K562 (cell line): ENCODE measurements at regions not wholly inside any gene's neighbourhood (a gene's known extent, or its start where the extent isn't known, plus 50 kb on each side); places are given as distances from the start of the nearest gene placed in this dataset.

ENCODE experiments used
- ARHGAP35 ChIP-seq: fragments of 450-650 bp; IDR thresholded peaks from 2 replicates; pipeline ENCODE4 v1.6.1; 2018; ENCODE audit not compliant: partially characterized antibody
- BRD9 ChIP-seq: fragments of 450-650 bp; IDR thresholded peaks from 2 replicates; pipeline ENCODE4 v1.6.1; 2018; ENCODE audit warnings: low read depth; ENCODE audit not compliant: partially characterized antibody
- BRF2 ChIP-seq: IDR thresholded peaks from 3 replicates; pipeline ENCODE4 v1.6.1; 2011; ENCODE audit warnings: borderline replicate concordance, mild to moderate bottlenecking; ENCODE audit not compliant: insufficient read length, insufficient read depth
- CAMTA2 ChIP-seq: fragments of 250-450 bp; sonication (Bioruptor Pico); conservative IDR thresholded peaks from 2 replicates; pipeline ENCODE4 v1.5.1; 2022
- CBX3 ChIP-seq, 2 experiments: IDR thresholded peaks; 1 replicate in 1 of 2; 2 replicates in 1 of 2; pipeline ENCODE4 v1.6.1; 2012; ENCODE audit warnings: inconsistent platforms in 2 of 2, low read length in 2 of 2, borderline replicate concordance in 1 of 2, control low read depth in 1 of 2
- CREB3L1 ChIP-seq: fragments of 450-650 bp; IDR thresholded peaks from 2 replicates; pipeline ENCODE4 v1.6.1; 2014; ENCODE audit warnings: low read depth, mild to moderate bottlenecking, moderate library complexity, borderline replicate concordance
- ELK3 ChIP-seq: fragments of 450-650 bp; formaldehyde crosslinking; IDR thresholded peaks from 2 replicates; pipeline ENCODE4 v1.4.0; 2020; ENCODE audit warnings: mild to moderate bottlenecking
- HDAC1 ChIP-seq, 2 experiments: fragments of 450-650 bp; IDR thresholded peaks; 2 replicates each; pipeline ENCODE4 v1.6.1; 2016 to 2017; ENCODE audit warnings: inconsistent platforms in 1 of 2, mild to moderate bottlenecking in 1 of 2, moderate library complexity in 1 of 2
- L3MBTL2 ChIP-seq: fragments of 450-650 bp; IDR thresholded peaks from 2 replicates; pipeline ENCODE4 v1.6.1; 2016; ENCODE audit warnings: mild to moderate bottlenecking, moderate library complexity
- LCOR ChIP-seq: sonication (generic); formaldehyde crosslinking; IDR thresholded peaks from 2 replicates; pipeline ENCODE4 v1.8.0; 2022; ENCODE audit warnings: mild to moderate bottlenecking, missing genetic modification reagents
- MXD1 ChIP-seq: fragments of 250-450 bp; sonication (Bioruptor Pico); IDR thresholded peaks from 2 replicates; pipeline ENCODE4 v1.8.0; 2021; ENCODE audit warnings: borderline replicate concordance, mild to moderate bottlenecking, moderate library complexity; ENCODE audit not compliant: poor library complexity, severe bottlenecking
- PHF21A ChIP-seq: fragments of 450-650 bp; IDR thresholded peaks from 2 replicates; pipeline ENCODE4 v1.6.1; 2017; ENCODE audit warnings: low read depth, borderline replicate concordance
- RNF2 ChIP-seq: sonication (generic); IDR thresholded peaks from 2 replicates; pipeline ENCODE4 v1.6.1; 2016
- SIN3A ChIP-seq, 2 experiments: fragments of 150-350 bp in 1 of 2; IDR thresholded peaks; 2 replicates each; pipeline ENCODE4 v1.6.1; 2011 to 2016; ENCODE audit warnings: borderline replicate concordance in 2 of 2, low read depth in 2 of 2, low read length in 2 of 2, mild to moderate bottlenecking in 2 of 2, moderate library complexity in 2 of 2; ENCODE audit not compliant: control insufficient read depth in 1 of 2
- TAL1 ChIP-seq: fragments of 450-650 bp; IDR thresholded peaks from 2 replicates; pipeline ENCODE4 v1.6.1; 2016; ENCODE audit warnings: mild to moderate bottlenecking
- TBL1XR1 ChIP-seq, 2 experiments: IDR thresholded peaks; 2 replicates each; pipeline ENCODE4 v1.6.1; 2012; ENCODE audit warnings: improper control_type of control experiment in 2 of 2, low read length in 2 of 2, mild to moderate bottlenecking in 1 of 2
- TFAM ChIP-seq: fragments of 250-450 bp; sonication (Bioruptor Pico); conservative IDR thresholded peaks from 2 replicates; pipeline ENCODE4 v1.5.0; 2021; ENCODE audit warnings: mild to moderate bottlenecking, moderate library complexity
- ZKSCAN1 ChIP-seq: fragments of 150-350 bp; IDR thresholded peaks from 2 replicates; pipeline ENCODE4 v1.6.1; 2016; ENCODE audit warnings: low read depth, low read length
- ZNF24 ChIP-seq: fragments of 450-650 bp; IDR thresholded peaks from 2 replicates; pipeline ENCODE4 v1.6.1; 2016
- ZNF347 ChIP-seq: fragments of 450-650 bp; formaldehyde crosslinking; IDR thresholded peaks from 2 replicates; pipeline ENCODE4 v1.4.0; 2020; ENCODE audit warnings: low read depth, mild to moderate bottlenecking, moderate library complexity
- ZNF395 ChIP-seq: fragments of 200-800 bp; sonication (Bioruptor generic); IDR thresholded peaks from 2 replicates; pipeline ENCODE4 v1.6.1; 2017; ENCODE audit warnings: missing genetic modification characterization, missing compliant biosample characterization
- ZZZ3 ChIP-seq: fragments of 450-650 bp; IDR thresholded peaks from 2 replicates; pipeline ENCODE4 v1.6.1; 2016; ENCODE audit warnings: antibody characterized with exemption, mild to moderate bottlenecking, moderate library complexity

- TF ChIP-seq MXD1 (no peak), CREB3L1 (no peak), TAL1 (no peak), ZKSCAN1 (0 out of 2 replicates have a peak, but pooled peaks have one; percentile 20), SIN3A (IDR thresholded peaks at IDR 0.05; ENCODE audit: borderline replicate concordance in 2 of 2, control insufficient read depth in 1 of 2, low read depth in 2 of 2, low read length in 2 of 2) (no peak), PHF21A (no peak), LCOR (peak; percentile 79; the same call in 1 of the 2 replicates), CBX3 (IDR thresholded peaks at IDR 0.05; ENCODE audit: borderline replicate concordance in 1 of 2, low read length in 2 of 2) (no peak), ARHGAP35 (no peak), RNF2 (0 out of 2 replicates have a peak, but pooled peaks have one; percentile 56), L3MBTL2 (peak; percentile 47; the same call in 1 of the 2 replicates), ZNF347 (no peak), BRD9 (peak; percentile 51), CAMTA2 (CRISPR knock-in tag) (no peak), ELK3 (CRISPR knock-in tag) (no peak), ZNF395 (no peak), ZZZ3 (no peak), TFAM (no peak), BRF2 (no peak), HDAC1 (IDR thresholded peaks at IDR 0.05) (0 out of 4 replicates have a peak, but pooled peaks of 1 of the 2 experiments have one; percentile 39), ZNF24 (no peak), TBL1XR1 (IDR thresholded peaks at IDR 0.05; ENCODE audit: low read length in 2 of 2) (peak in 1 of 2 experiments; percentile 68; a peak in 2 of 4 replicates)
These were observed 122.3 kb upstream of the TBL1X start (continued) for GRCh38 chrX:9342561-9343051.
